Frontal cortex (tissue), 3 donors: ENCODE measurements at regions not wholly inside any gene's neighbourhood (a gene's known extent, or its start where the extent isn't known, plus 50 kb on each side); places are given as distances from the start of the nearest gene placed in this dataset.
"Not testable (repeated sequence)": the region's sequence is repeated elsewhere in the genome, so short reads cannot be mapped to it uniquely, and the experiment has no call there.

Experiments used
- DNase-seq, 2 donors: peaks; one replicate each; pipeline ENCODE4 v3.0.0; 2012; ENCODE audit warnings: low spot score in 2 of 2
- FAIRE-seq: peaks from 2 replicates; lab custom pipeline; 2012; peaks lifted over from hg19 to GRCh38; lab: Jason Lieb, UNC
- donor health status: control.
- donor health status: control.
- donor health status: control.

- FAIRE-seq, DNase-seq: not testable (repeated sequence)
These were observed 71.0 kb downstream of the DAPL1 start for GRCh38 chr2:158866082-158866481.

DNA sequence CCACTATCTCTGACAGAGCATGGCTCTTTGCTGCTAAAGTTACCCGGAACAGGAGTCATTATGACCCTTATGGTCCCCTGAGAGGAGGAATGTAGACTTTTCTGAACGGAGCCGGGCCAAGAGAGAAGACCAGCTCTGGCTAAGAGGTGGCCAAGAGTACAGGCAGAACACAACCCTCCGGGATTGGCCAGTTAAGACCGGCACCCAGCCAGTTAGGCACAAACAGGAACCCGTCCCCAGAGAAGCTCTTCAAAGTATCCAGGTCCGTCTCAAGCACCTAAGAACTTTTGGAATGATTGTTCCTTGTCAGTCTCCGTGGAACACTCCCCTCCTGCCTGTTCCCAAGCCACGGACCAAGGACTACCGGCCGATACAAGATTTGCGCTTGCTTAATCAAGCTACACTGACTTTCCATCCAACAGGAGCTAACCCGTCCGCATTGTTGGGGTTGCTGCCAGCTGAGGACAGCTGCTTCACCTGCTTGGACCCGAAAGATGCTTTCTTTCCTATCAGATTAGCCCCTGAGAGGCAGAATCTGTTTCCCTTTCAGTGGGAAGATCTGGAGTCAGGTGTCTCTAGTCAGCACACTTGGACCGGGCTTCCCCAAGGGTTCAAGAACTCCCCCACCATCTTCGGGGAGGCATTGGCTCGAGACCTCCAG, 72.5 kb downstream of the DAPL1 start:
- not testable (repeated sequence) for DNase-seq, FAIRE-seq

DNA sequence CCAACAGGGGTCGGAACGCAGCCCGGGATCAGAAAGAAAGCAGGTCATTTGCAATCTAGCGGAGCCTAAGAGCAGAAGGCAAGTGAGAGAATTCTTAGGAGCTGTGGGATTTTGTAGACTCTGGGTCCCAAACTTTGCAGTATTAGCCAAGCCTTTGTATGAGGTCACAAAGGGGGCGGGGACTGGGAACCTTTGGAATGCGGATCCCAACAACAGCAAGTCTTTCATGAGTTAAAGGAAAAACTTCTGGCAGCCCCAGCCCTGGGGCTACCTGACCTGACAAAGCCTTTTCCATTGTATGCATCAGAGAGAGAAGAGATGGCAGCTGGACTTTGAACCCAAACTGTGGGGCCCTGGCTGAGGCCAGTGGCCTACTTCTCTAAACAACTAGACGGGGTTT, 73.3 kb downstream of the DAPL1 start:
- DNase-seq, FAIRE-seq: not testable (repeated sequence)

DNA sequence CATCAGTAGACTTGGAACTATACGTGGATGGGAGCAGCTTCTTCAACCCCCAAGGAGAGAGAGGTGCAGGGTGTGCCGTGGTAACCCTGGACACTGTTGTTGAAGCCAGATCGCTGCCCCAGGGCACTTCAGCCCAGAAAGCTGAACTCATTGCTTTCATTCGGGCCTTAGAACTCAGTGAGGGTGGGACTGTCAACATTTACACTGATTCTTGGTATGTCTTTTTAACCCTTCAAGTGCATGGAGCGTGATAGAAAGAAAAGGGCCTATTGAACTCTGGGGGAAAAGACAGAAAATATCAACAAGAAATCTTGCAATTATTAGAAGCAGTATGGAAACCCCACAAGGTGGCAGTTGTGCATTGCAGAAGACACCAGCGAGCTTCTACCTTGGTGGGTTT, 74.0 kb downstream of the DAPL1 start:
- FAIRE-seq, DNase-seq: not testable (repeated sequence)

DNA sequence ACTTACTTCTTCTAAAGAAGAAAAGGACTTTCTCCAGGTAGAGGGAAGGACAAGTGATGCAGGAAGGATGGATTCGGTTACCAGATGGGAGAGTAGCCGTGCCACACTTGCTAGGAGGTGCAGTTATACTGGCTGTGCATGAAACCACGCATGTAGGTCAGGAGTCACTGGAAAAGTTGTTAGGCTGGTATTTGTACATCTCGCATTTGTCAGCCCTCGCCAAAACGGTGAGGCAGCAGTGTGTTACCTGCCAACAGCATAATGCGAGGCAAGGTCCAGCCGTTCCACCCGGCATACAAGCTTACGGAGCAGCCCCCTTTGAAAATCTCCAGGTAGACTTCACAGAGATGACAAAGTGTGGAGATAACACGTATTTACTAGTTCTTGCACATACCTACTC, 74.5 kb downstream of the DAPL1 start:
- not testable (repeated sequence) for DNase-seq, FAIRE-seq

DNA sequence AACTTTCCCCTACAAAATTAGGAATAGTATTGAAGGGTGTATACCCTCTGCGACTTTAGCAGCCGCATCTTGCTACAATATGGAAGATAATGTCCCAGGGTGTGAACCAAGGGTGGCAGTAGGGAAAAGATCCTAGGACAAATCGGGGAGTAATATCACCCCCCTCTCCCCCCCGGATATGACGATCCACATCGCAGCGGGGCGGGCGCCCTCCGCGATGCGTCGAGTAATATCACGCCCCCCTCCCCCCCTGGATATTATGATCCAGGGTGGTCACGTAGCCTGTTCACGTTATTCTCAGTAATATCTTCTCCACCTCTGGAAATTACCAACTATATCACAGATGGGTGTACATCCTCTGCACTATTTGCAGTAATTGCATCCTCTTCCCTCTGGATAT, 82.9 kb downstream of the DAPL1 start:
- FAIRE-seq (no peak), DNase-seq (no peak)

- FAIRE-seq (peak; percentile 79), DNase-seq (no peak)
These were observed 84.2 kb downstream of the DAPL1 start for GRCh38 chr2:158879229-158879903.

DNA sequence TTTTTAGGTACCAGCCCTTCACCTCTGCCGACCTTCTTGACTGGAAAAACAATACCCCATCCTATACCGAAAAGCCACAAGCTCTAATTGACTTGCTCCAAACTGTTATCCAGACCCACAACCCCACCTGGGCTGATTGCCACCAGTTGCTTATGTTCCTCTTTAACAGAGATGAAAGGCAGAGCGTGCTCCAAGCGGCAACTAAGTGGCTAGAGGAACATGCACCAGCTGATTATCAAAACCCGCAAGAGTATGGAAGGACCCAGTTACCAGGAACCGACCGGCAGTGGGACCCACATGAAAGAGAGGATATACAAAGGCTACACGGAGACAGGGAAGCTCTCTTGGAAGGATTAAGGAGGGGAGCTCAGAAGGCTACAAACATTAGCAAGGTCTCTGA, 86.1 kb upstream of the TANC1 start:
- FAIRE-seq (no peak), DNase-seq (no peak)

DNA sequence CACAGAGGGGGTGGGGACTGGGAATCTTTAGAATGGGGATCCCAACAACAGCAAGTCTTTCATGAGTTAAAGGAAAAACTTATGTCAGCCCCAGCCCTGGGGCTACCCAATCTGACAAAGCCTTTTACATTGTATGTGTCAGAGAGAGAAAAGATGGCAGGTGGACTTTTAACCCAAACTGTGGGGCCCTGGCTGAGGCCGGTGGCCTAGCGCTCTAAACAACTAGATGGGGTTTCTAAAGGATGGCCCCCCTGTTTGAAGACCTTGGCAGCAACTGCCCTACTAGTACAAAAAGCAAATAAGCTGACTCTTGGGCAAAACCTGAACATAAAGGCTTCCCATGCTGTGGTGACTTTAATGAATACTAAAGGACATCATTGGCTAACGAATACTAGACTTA, 83.9 kb upstream of the TANC1 start:
- not testable (repeated sequence) for FAIRE-seq, DNase-seq

GRCh38 chr2:158885018-158885678, 83.3 kb upstream of the TANC1 start:
- DNase-seq, FAIRE-seq: not testable (repeated sequence)

GRCh38 chr2:158885679-158886050, 82.8 kb upstream of the TANC1 start:
- FAIRE-seq, DNase-seq: not testable (repeated sequence)

DNA sequence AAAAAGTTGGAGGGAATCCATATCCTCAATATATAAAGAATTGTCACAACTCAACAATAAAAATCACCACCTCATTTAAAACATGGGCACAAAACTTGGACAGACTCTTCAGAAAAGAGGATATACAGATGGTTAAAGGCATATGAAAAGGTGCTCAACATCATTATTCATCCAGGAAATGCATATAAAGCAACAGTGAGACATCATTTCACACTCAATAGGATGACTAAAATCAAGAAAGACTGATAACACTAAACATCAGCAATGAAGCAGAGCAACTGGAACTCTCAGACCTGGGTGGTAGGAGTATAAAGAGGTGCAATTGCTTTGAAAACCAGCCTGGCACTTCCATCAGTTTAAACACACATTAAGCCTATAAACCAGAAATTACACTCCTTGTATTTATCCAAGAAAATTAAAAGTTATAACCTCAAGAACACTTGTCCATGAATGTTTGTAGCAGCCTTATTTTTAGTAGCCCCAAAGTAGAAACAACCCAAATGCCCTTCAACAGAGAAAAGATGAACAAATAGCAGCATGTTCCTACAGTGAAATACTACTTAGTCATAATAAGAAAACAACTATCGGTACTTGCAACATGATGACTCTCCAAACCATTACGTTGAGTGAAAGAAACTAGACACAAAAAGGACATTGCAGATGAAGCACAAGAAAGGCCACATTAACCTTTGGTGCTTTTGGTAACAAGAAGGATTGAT, 79.1 kb upstream of the TANC1 start:
- DNase-seq (no peak), FAIRE-seq (no peak)

DNA sequence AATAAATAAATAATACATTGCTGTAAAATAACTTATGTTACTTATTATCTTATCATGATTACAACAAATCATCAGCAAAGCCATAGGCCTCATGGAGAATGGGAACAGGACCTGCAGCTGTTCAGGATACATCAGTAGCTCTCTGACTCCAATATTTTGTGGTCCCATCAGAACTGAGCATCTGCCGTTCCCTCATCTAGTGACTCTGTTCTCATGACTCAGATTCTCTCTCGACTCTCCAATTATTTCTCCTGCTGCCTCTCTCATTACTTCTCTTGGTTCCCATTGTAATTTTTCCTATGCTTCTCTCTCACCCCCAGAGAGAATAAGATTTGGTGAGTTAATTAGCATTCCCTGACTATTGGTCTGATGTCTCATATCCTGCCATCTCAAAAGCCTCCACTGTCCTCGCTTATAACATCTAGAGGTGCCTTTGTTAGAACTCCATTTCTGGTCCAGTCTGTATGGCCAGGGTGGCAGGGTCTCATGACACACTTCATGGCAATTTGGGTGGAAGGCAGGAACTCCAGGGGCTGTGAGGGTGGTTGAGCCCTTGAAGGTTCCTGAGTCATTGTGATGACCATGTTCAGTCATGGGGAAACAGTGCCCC, 78.0 kb upstream of the TANC1 start:
- DNase-seq (no peak), FAIRE-seq (no peak)

GRCh38 chr2:158893026-158893425, 75.4 kb upstream of the TANC1 start:
- DNase-seq (peak in 1 of 2 donors; percentile 12), FAIRE-seq (no peak)

DNA sequence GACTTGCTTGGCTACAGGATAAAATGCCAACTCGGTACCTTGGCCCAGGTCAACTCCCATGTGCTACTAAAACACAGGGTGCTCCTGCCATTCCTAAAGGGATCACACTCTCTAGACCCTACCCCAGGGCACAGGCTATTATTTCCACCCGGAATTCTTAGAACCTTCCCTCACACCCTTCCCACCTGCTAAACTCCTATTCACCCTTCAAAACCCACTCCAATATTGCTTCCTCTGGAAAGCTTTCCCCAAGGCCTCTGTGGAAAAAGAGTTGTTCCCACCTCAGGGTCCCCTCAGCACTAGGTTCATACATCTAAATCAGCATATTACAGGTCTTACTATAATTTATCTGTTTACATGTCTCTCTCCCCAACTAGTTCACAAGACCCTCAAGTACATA, 75.0 kb upstream of the TANC1 start:
- no peak for FAIRE-seq

DNA sequence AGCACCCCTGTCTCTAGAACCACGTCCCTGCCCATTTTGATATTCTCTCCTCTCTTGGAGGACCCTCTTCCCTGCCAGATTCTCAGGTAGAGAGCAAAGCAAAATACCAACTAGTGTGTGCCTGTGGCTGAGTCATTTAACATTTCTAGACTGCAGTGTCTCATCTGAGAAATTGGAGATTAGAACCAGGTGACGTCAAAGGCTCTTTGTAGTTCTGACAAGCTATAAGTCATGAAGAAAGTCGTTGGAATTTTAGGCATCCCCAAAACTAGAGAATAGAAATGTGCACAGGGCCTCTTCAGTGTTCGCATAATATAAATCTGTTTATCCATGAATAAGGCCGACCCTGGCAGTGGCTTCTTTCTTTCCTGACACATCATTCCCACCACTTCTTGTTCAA, 74.4 kb upstream of the TANC1 start:
- DNase-seq = no peak

More for the DNA sequence above, 75.0 kb upstream of the TANC1 start:
- DNase-seq = no peak

DNA sequence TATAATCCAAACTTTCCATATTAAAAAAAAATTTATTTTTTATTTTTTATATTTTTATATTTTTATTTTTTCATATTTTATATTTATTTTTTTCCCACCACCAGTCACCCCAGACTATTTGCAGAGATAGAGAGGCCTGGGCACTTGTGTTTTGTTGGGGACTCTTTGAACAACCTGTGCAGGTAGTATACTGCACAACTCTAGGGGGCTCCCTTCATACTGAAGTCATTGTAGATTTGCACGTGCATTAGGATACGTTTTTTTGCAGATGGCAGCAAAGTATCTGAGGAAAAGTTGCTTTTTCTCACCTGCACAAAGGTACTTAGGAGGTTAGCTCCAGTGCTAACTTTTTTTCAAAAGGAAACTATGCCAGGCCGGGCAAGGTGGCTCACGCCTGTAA, 73.9 kb upstream of the TANC1 start:
- FAIRE-seq = no peak

More for the DNA sequence above, 74.4 kb upstream of the TANC1 start:
- no peak for FAIRE-seq

DNA sequence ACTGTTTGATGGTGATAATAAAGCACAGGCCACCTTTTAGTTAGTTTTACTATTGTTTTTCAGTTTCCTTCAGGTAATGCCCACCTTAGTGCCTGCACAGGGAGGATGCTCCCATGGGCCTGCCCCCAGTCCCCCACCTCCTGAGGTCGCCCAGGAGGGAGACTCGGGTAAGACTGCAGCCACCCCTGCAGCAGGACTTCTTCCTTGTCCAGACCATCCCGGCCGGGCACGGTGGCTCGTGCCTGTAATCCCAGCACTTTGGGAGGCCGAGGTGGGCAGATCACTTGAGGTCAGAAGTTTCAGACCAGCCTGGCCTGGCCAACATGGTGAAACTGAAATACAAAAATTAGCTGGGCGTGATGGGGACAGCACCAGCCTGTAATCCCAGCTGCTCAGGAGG, 68.1 kb upstream of the TANC1 start:
- no peak for DNase-seq
- FAIRE-seq = no peak

More for the DNA sequence above, 73.9 kb upstream of the TANC1 start:
- DNase-seq = no peak

GRCh38 chr2:158902005-158902398, 66.4 kb upstream of the TANC1 start:
- DNase-seq (no peak), FAIRE-seq (no peak)
